DMS114 treated with DMSO at 0.1 percent for 48 hours (cell line): ENCODE measurements at regions not wholly inside any gene's neighbourhood (a gene's known extent, or its start where the extent isn't known, plus 50 kb on each side); places are given as distances from the start of the nearest gene placed in this dataset.

Experiments used
- DNase-seq: peaks from one replicate; lab custom pipeline; 2025; ENCODE audit not compliant: unreplicated experiment; lab: John Stamatoyannopoulos, UW

GRCh38 chr12:18207266-18207665 is 54.1 kb upstream of the PIK3C2G start:
- DNase-seq = no peak

- no peak for DNase-seq
Measured at GRCh38 chr12:18206198-18206597, 55.1 kb upstream of the PIK3C2G start.

- DNase-seq = no peak
Measured at GRCh38 chr12:18204053-18204452, 57.3 kb upstream of the PIK3C2G start.

- DNase-seq = no peak
Measured at GRCh38 chr12:18192119-18192518, 69.2 kb upstream of the PIK3C2G start.

GRCh38 chr12:18183141-18183540 is 78.2 kb upstream of the PIK3C2G start:
- no peak for DNase-seq

DNA sequence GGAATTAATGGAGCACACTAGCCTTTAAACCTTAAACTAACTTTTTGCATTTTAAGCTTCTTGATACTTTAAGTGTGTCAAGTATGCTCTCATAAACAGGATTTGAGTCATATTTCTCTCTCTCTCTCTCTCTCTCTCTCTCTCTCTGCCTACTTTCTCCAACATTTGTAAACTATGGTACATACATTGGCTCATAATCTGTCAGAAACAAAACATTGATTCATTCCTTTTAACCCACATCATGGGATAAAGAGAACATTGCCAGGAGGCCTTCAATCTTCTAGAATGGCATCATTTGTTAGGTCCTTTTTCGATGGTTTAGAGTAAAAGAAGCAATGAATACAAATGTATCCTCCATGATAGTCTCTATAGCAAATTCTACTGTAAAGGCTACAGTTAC is 81.6 kb upstream of the RERGL start:
- no peak for DNase-seq

DNA sequence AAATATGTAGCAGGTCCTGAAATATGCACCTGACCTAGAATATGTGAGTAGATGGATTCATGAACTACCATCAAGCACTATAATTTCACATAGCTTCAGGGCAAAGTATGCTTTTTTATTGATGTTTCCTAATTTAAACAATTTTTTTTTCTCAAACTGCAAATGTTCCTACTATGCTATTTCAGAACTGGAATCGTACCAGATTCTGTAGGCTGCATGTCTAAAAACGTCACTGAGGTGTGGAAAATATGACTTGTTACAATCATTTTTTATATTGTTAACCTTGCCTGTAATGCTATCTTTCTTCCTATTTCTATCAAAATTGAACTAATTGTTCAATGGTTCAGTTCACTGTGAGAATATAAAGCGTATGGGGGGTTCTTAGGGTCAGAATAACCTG is 78.0 kb upstream of the RERGL start:
- no peak for DNase-seq

DNA sequence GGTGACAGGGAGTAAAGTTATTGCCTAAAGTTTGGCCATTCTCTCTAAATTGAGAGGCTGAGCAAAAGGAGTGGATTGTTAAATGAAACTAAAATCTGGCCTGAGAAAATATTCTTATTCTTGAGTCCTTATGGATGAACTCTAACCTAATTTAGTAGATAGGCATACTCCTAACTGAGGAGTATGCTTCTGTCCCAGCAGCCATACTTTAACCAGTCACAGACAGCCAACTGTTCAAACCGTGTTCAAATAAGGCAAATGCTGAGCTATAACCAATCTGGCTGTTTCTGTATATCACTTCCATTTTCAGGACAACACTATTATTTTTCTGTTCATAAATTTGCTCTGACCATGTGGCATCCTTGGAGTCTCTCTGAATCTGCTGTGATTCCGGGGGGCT is 75.9 kb upstream of the RERGL start:
- no peak for DNase-seq

DNA sequence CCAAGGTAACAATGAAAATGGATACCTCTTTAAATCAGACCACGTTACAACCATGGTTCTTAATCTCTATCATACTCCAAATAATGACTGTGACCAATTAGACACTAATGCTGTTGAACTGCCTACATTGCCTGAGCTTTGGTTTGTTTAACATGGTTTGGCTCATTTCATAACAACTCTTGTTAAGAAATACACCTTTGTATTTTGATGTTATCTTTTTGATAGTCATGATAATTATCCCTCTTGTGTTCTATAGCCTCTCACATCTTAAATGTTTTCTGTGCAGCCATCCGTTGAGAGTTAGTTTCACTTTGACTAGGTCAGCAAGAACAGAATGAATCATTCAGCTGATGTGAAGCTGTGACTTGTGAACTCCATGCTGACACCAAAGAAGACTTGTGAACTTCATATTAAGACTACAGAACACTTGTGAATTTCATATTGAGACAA is 75.5 kb upstream of the RERGL start:
- DNase-seq = no peak

GRCh38 chr12:18160901-18161300 is 70.9 kb upstream of the RERGL start:
- DNase-seq = no peak

- no peak for DNase-seq
Measured at GRCh38 chr12:18158774-18159557, 69.0 kb upstream of the RERGL start.

GRCh38 chr12:18153826-18154225 is 63.8 kb upstream of the RERGL start:
- DNase-seq = no peak

- DNase-seq = no peak
Measured at GRCh38 chr12:18151036-18151435, 61.0 kb upstream of the RERGL start.

GRCh38 chr12:18148961-18149360 is 59.0 kb upstream of the RERGL start:
- no peak for DNase-seq

GRCh38 chr12:18146363-18146762 is 56.4 kb upstream of the RERGL start:
- DNase-seq = no peak

- no peak for DNase-seq
Measured at GRCh38 chr12:18145924-18146323, 55.9 kb upstream of the RERGL start.

DNA sequence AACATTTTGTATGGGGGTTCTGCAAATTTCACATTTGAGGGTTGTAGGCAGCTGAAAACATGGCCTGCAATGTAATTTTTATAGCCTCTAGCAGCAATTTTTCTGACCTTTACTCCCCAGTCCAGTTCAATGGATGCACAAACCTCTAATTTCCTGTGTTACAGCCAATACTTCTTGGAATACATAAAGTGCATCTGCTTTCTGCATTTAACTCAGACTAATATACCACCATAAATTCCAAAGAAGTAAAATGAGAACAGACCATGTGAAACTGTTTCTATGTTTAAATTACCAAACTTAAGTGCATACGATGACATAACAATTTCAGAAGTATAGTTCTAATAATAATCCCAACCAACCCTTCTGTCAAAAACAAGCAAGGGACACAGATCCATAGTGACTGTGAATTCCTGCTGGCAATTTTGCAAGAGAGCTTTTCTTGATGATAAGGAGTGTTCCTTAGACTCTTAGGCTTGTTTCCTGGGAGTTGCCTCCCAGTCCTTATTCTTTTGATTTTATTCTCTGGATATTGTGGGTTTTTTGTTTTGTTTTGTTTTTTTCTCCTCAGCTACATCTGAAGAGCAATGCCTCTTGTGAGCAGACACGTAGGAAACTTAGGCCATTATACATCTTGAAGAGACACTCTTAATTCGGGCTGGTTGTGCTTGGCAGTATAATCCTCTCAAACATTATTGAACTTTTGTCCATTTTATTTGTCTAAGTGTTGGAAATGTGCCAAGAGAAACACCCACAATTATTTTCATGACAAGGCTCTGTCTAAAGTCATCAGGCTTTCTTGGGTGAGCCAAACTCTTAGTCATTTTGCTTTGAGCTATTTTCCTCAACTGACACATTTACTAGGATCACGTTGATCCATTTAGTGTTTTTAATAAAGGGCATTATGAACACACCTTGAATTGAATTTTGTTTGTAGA is 51.3 kb upstream of the RERGL start:
- peak; percentile 4 for DNase-seq

- DNase-seq = peak; percentile 62
Measured at GRCh38 chr12:18139989-18140596, 50.1 kb upstream of the RERGL start.
